ENCODE measurements at regions not wholly inside any gene's neighbourhood (a gene's known extent, or its start where the extent isn't known, plus 50 kb on each side); places are given as distances from the start of the nearest gene placed in this dataset.

GRCh38 chr20:51936377-51936776 lies 134.1 kb upstream of the SALL4 start:
- Histone ChIP-seq H3K27me3 (ENCODE audit: insufficient read depth, low read length) (no peaks in the 10 kb centered on the region; the same call in 1 of the 2 replicates), H3K4me1 (ENCODE audit: insufficient read depth, low read length, severe bottlenecking) (no peaks in the 10 kb centered on the region), H3K9me2 (ENCODE audit: low read depth, low read length) (no peaks in the 10 kb centered on the region), H3K36me3 (ENCODE audit: insufficient read depth, low read length) (no peaks in the 10 kb centered on the region), H3K4me3 (ENCODE audit: low read depth, low read length, poor library complexity, severe bottlenecking) (no peak overlapping the region), H3K79me2 (ENCODE audit: insufficient read depth, low read length) (no peaks in the 10 kb centered on the region), H3K9ac (ENCODE audit: low read length) (no peak overlapping the region), H4K20me1 (ENCODE audit: insufficient read depth, low read length) (no peaks in the 10 kb centered on the region), H2AFZ (ENCODE audit: low read length) (no peak overlapping the region), H3K9me3 (ENCODE audit: low read length) (no peaks in the 10 kb centered on the region), H3F3A (ENCODE audit: insufficient read depth, low read length) (no peaks in the 10 kb centered on the region), H3K27ac (ENCODE audit: low read depth, low read length, poor library complexity, severe bottlenecking) (no peak overlapping the region), H3K4me2 (ENCODE audit: low read length) (no peak overlapping the region)
- TF ChIP-seq CTCF (IDR thresholded peaks at IDR 0.05; ENCODE audit: low read length) = no peak
- no peak for TF ChIP-seq EZH2 (IDR thresholded peaks at IDR 0.05; ENCODE audit: borderline replicate concordance, low read length)

DNA sequence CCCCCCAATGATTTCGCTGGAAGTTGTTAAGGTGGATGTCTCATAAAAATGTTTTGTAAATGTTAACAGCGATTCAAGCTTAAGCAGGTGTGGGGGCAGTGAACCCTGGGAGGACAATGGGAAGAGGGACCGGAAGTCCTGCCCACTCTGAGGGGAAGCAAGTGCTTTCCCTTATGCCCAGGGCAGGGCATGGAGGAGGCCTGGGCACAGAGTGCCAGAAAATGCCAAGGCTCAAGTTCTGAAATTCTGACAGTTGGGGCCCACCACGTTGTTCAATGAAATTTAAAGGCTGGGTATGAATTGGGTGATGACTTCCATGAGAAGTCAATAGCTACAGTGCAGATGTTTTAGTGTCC lies 132.7 kb upstream of the SALL4 start:
- no peaks in the 10 kb centered on the region for H3K9me3 ChIP-seq (ENCODE audit: low read length)
- H3K4me1 ChIP-seq (ENCODE audit: insufficient read depth, low read length, severe bottlenecking) = no peaks in the 10 kb centered on the region
- TF ChIP-seq CTCF (IDR thresholded peaks at IDR 0.05; ENCODE audit: low read length) = no peak
- no peak for TF ChIP-seq EZH2 (IDR thresholded peaks at IDR 0.05; ENCODE audit: borderline replicate concordance, low read length)
- no peaks in the 10 kb centered on the region for H3K9me2 ChIP-seq (ENCODE audit: low read depth, low read length)
- no peaks in the 10 kb centered on the region for H3K36me3 ChIP-seq (ENCODE audit: insufficient read depth, low read length)
- H2AFZ ChIP-seq (ENCODE audit: low read length) = no peak overlapping the region
- H3K4me3 ChIP-seq (ENCODE audit: low read depth, low read length, poor library complexity, severe bottlenecking) = no peak overlapping the region
- H3K9ac ChIP-seq (ENCODE audit: low read length) = no peak overlapping the region
- no peaks in the 10 kb centered on the region for H3K79me2 ChIP-seq (ENCODE audit: insufficient read depth, low read length)
- H3K4me2 ChIP-seq (ENCODE audit: low read length) = no peak overlapping the region
- H3K27ac ChIP-seq (ENCODE audit: low read depth, low read length, poor library complexity, severe bottlenecking) = no peak overlapping the region
- no peaks in the 10 kb centered on the region; the same call in 1 of the 2 replicates for H3K27me3 ChIP-seq (ENCODE audit: insufficient read depth, low read length)
- no peaks in the 10 kb centered on the region for H4K20me1 ChIP-seq (ENCODE audit: insufficient read depth, low read length)
- no peaks in the 10 kb centered on the region for H3F3A ChIP-seq (ENCODE audit: insufficient read depth, low read length)

- H3K27me3 ChIP-seq (ENCODE audit: insufficient read depth, low read length) = no peaks in the 10 kb centered on the region; the same call in 1 of the 2 replicates
- H3K4me3 ChIP-seq (ENCODE audit: low read depth, low read length, poor library complexity, severe bottlenecking) = no peak overlapping the region
- no peaks in the 10 kb centered on the region for H3K9me3 ChIP-seq (ENCODE audit: low read length)
- H3K27ac ChIP-seq (ENCODE audit: low read depth, low read length, poor library complexity, severe bottlenecking) = no peak overlapping the region
- H3F3A ChIP-seq (ENCODE audit: insufficient read depth, low read length) = no peaks in the 10 kb centered on the region
- no peak overlapping the region for H2AFZ ChIP-seq (ENCODE audit: low read length)
- no peaks in the 10 kb centered on the region for H4K20me1 ChIP-seq (ENCODE audit: insufficient read depth, low read length)
- no peaks in the 10 kb centered on the region for H3K9me2 ChIP-seq (ENCODE audit: low read depth, low read length)
- H3K9ac ChIP-seq (ENCODE audit: low read length) = no peak overlapping the region
- H3K79me2 ChIP-seq (ENCODE audit: insufficient read depth, low read length) = no peaks in the 10 kb centered on the region
- H3K36me3 ChIP-seq (ENCODE audit: insufficient read depth, low read length) = no peaks in the 10 kb centered on the region
- H3K4me2 ChIP-seq (ENCODE audit: low read length) = no peak overlapping the region
- no peak for TF ChIP-seq CTCF (IDR thresholded peaks at IDR 0.05; ENCODE audit: low read length)
- no peak for TF ChIP-seq EZH2 (IDR thresholded peaks at IDR 0.05; ENCODE audit: borderline replicate concordance, low read length)
- no peaks in the 10 kb centered on the region for H3K4me1 ChIP-seq (ENCODE audit: insufficient read depth, low read length, severe bottlenecking)
Measured at GRCh38 chr20:51934301-51935002, 132.1 kb upstream of the SALL4 start.

Data from OCI-LY1 (cell line).